Right lobe of liver (tissue), 4 donors: ENCODE measurements at regions not wholly inside any gene's neighbourhood (a gene's known extent, or its start where the extent isn't known, plus 50 kb on each side); places are given as distances from the start of the nearest gene placed in this dataset.

Experiments
- POLR2A ChIP-seq: fragments of 450-650 bp; IDR thresholded peaks from one replicate; pipeline ENCODE4 v1.6.1; 2017; ENCODE audit warnings: antibody characterized with exemption, mild to moderate bottlenecking
- TF ChIP-seq, protein P1 (sequence below), 4 donors: fragments of 200-600 bp in 3 of 4; fragments of 450-650 bp in 1 of 4; IDR thresholded peaks; one replicate each; pipeline versions ENCODE4 v1.5.1 to v1.8.0; 2016 to 2022; ENCODE audit warnings: antibody characterized with exemption in 4 of 4, mild to moderate bottlenecking in 2 of 4
- donor health status: DM: no; HTN: no; CAD: no.
- donor health status: DM: no; HTN: no; CAD: no.
- donor health status: DM: no; HTN: yes; CAD: no.

DNA sequence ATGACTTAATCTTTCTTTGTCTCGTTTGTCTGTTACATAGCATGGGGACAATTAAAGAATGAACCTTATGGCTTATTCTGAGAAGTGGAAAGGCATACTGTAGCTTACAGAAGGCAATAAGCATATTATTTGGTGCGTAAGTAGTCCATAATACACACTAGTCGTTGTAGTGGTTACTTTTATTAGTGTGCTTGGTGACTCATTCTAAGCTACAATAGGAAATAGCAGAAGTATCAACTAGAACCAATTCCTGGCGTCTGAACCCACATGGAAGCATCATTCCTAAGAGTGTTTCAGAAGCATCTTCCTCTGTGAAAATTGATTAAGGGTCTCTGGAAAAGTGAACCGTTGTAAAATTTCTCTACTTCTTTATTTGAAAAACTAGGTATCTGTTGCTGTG lies 777.8 kb upstream of the EEF2KMT start:
- no peak for TF ChIP-seq POLR2A
- TF ChIP-seq, protein P1, sequence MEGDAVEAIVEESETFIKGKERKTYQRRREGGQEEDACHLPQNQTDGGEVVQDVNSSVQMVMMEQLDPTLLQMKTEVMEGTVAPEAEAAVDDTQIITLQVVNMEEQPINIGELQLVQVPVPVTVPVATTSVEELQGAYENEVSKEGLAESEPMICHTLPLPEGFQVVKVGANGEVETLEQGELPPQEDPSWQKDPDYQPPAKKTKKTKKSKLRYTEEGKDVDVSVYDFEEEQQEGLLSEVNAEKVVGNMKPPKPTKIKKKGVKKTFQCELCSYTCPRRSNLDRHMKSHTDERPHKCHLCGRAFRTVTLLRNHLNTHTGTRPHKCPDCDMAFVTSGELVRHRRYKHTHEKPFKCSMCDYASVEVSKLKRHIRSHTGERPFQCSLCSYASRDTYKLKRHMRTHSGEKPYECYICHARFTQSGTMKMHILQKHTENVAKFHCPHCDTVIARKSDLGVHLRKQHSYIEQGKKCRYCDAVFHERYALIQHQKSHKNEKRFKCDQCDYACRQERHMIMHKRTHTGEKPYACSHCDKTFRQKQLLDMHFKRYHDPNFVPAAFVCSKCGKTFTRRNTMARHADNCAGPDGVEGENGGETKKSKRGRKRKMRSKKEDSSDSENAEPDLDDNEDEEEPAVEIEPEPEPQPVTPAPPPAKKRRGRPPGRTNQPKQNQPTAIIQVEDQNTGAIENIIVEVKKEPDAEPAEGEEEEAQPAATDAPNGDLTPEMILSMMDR (IDR thresholded peaks at IDR 0.05), result no peak
